H9 (cell line): ENCODE measurements at regions not wholly inside any gene's neighbourhood (a gene's known extent, or its start where the extent isn't known, plus 50 kb on each side); places are given as distances from the start of the nearest gene placed in this dataset.

Source experiments
- DNase-seq: peaks from one replicate; pipeline ENCODE4 v3.0.0-alpha.2; 2017
- H2AFZ ChIP-seq: one replicate; pipeline ENCODE4 v1.6.1; 2013; ENCODE audit warnings: mild to moderate bottlenecking, low read length, control low read depth, moderate library complexity
- H2AK5ac ChIP-seq: 2 replicates; pipeline ENCODE4 v1.6.1; 2013; ENCODE audit warnings: low read length, control low read depth, mixed read lengths; ENCODE audit not compliant: insufficient read length
- H2BK120ac ChIP-seq: one replicate; pipeline ENCODE4 v1.6.1; 2013; ENCODE audit warnings: low read depth, mild to moderate bottlenecking, low read length, control low read depth, inconsistent platforms; ENCODE audit not compliant: poor library complexity, severe bottlenecking
- H2BK12ac ChIP-seq: 2 replicates; pipeline ENCODE4 v1.6.1; 2013; ENCODE audit warnings: low read length, control low read depth, mixed read lengths, low read depth; ENCODE audit not compliant: insufficient read length
- H2BK15ac ChIP-seq: 2 replicates; pipeline ENCODE4 v1.6.1; 2013; ENCODE audit warnings: low read depth, low read length, control low read depth
- H2BK20ac ChIP-seq: one replicate; pipeline ENCODE4 v1.6.1; 2013; ENCODE audit warnings: low read depth, mild to moderate bottlenecking, low read length, control low read depth, inconsistent platforms; ENCODE audit not compliant: poor library complexity, severe bottlenecking
- H2BK5ac ChIP-seq: 2 replicates; pipeline ENCODE4 v1.6.1; 2013; ENCODE audit warnings: low read length, control low read depth, mixed read lengths; ENCODE audit not compliant: insufficient read length
- H3K14ac ChIP-seq: 2 replicates; pipeline ENCODE4 v1.6.1; 2013; ENCODE audit warnings: low read length, control low read depth; ENCODE audit not compliant: insufficient read depth
- H3K18ac ChIP-seq: 2 replicates; pipeline ENCODE4 v1.6.1; 2013; ENCODE audit warnings: low read depth, mild to moderate bottlenecking, mixed read lengths, low read length, control low read depth; ENCODE audit not compliant: insufficient read length
- H3K23ac ChIP-seq: 2 replicates; pipeline ENCODE4 v1.6.1; 2013; ENCODE audit warnings: low read length, control low read depth, mixed read lengths, low read depth; ENCODE audit not compliant: insufficient read length
- H3K23me2 ChIP-seq: 2 replicates; pipeline ENCODE4 v1.6.1; 2013; ENCODE audit warnings: low read depth, mild to moderate bottlenecking, mixed read lengths, low read length, control low read depth; ENCODE audit not compliant: insufficient read length, poor library complexity, severe bottlenecking
- H3K27ac ChIP-seq: 2 replicates; pipeline ENCODE4 v1.5.1; 2013; ENCODE audit warnings: low read length, control low read depth, mixed read lengths, low read depth; ENCODE audit not compliant: insufficient read length
- H3K27me3 ChIP-seq: 2 replicates; pipeline ENCODE4 v1.6.1; 2013; ENCODE audit warnings: low read length, control low read depth, inconsistent platforms; ENCODE audit not compliant: insufficient read depth
- H3K4ac ChIP-seq: 2 replicates; pipeline ENCODE4 v1.6.1; 2013; ENCODE audit warnings: low read depth, mild to moderate bottlenecking, control low read depth, inconsistent platforms, low read length, moderate library complexity
- H3K4me1 ChIP-seq: 2 replicates; pipeline ENCODE4 v1.6.1; 2013; ENCODE audit warnings: low read length, control low read depth, inconsistent platforms; ENCODE audit not compliant: insufficient read depth
- H3K4me2 ChIP-seq: 2 replicates; pipeline ENCODE4 v1.6.1; 2013; ENCODE audit warnings: low read length, control low read depth, mixed read lengths; ENCODE audit not compliant: insufficient read length, insufficient read depth
- H3K56ac ChIP-seq: 2 replicates; pipeline ENCODE4 v1.6.1; 2013; ENCODE audit warnings: low read depth, mild to moderate bottlenecking, mixed read lengths, low read length, control low read depth; ENCODE audit not compliant: insufficient read length
- H3K79me1 ChIP-seq: 2 replicates; pipeline ENCODE4 v1.6.1; 2013; ENCODE audit warnings: low read depth, mild to moderate bottlenecking, moderate library complexity, low read length, control low read depth, inconsistent platforms; ENCODE audit not compliant: insufficient read depth, poor library complexity, severe bottlenecking
- H3K79me2 ChIP-seq: 2 replicates; pipeline ENCODE4 v1.6.1; 2013; ENCODE audit warnings: low read length, control low read depth, inconsistent platforms; ENCODE audit not compliant: insufficient read depth
- H3K9ac ChIP-seq: 2 replicates; pipeline ENCODE4 v1.6.1; 2013; ENCODE audit warnings: low read length, control low read depth, mixed read lengths; ENCODE audit not compliant: insufficient read length; ENCODE audit errors: extremely low read depth
- H3K9me3 ChIP-seq: one replicate; pipeline ENCODE4 v1.6.1; 2013; ENCODE audit warnings: low read depth, low read length, inconsistent platforms; ENCODE audit not compliant: control insufficient read depth
- H3T11ph ChIP-seq: one replicate; pipeline ENCODE4 v1.6.1; 2013; ENCODE audit warnings: mild to moderate bottlenecking, low read length, control low read depth, inconsistent platforms
- H4K20me1 ChIP-seq: one replicate; pipeline ENCODE4 v1.6.1; 2013; ENCODE audit not compliant: control insufficient read depth, insufficient read length, insufficient read depth
- H4K5ac ChIP-seq: 2 replicates; pipeline ENCODE4 v1.6.1; 2013; ENCODE audit warnings: low read depth, mild to moderate bottlenecking, mixed read lengths, low read length, control low read depth; ENCODE audit not compliant: insufficient read length
- H4K8ac ChIP-seq: replicated peaks from 2 replicates; pipeline ENCODE4 v1.6.1; 2013; ENCODE audit warnings: low read length, control low read depth, mixed read lengths, low read depth; ENCODE audit not compliant: insufficient read length
- H4K91ac ChIP-seq: 2 replicates; pipeline ENCODE4 v1.6.1; 2013; ENCODE audit warnings: low read depth, mild to moderate bottlenecking, moderate library complexity, mixed read lengths, low read length, control low read depth; ENCODE audit not compliant: insufficient read length
- H3K27ac Mint-ChIP-seq, 3 experiments: 2 replicates in 2 of 3; 3 replicates in 1 of 3; pipeline ENCODE4 v1.8.0; 2020 to 2021; ENCODE audit warnings: mixed read lengths in 3 of 3, mild to moderate bottlenecking in 1 of 3, moderate library complexity in 1 of 3
- H3K27me3 Mint-ChIP-seq: 2 replicates; pipeline ENCODE4 v1.8.0; 2021; ENCODE audit warnings: low read depth, mild to moderate bottlenecking, moderate library complexity, mixed read lengths
- H3K36me3 Mint-ChIP-seq, 3 experiments: 2 replicates in 2 of 3; 3 replicates in 1 of 3; pipeline ENCODE4 v1.8.0; 2020 to 2021; ENCODE audit warnings: low read depth in 3 of 3, mixed read lengths in 3 of 3; ENCODE audit not compliant: insufficient read depth in 1 of 3
- H3K4me1 Mint-ChIP-seq, 2 experiments: 2 replicates each; pipeline ENCODE4 v1.8.0; 2020; ENCODE audit warnings: mixed read lengths in 2 of 2
- H3K4me3 Mint-ChIP-seq, 2 experiments: 2 replicates in 1 of 2; 3 replicates in 1 of 2; pipeline ENCODE4 v1.8.0; 2020 to 2021; ENCODE audit warnings: mild to moderate bottlenecking in 2 of 2, mixed read lengths in 2 of 2, moderate library complexity in 1 of 2
- H3K9me3 Mint-ChIP-seq, 2 experiments: 2 replicates in 1 of 2; 3 replicates in 1 of 2; pipeline ENCODE4 v1.8.0; 2020; ENCODE audit warnings: mild to moderate bottlenecking in 2 of 2, mixed read lengths in 2 of 2, moderate library complexity in 1 of 2
- TF ChIP-seq, protein P1 (sequence below): fragments of 200-600 bp; sonication (generic); conservative IDR thresholded peaks from 3 replicates; pipeline ENCODE4 v1.8.0; 2021; ENCODE audit warnings: antibody characterized with exemption, mild to moderate bottlenecking

DNA sequence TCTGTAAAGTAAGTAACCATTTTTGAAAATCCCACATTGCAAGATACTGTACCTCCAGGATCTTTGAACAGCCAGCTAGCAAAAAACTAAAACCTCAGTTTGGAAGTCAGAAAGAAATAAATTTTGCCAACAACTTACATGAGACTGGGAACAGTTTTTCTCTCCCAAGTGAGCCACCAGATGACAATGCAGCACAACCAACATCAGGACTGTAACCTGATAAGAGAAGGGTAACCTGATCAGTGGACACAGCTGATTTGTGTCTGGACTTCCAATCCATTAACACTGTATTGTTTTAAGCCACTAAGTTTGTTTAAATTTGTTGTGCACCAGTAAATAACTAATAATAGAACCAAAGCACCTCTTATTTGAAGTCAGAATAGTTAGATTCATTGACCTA lies 923.3 kb downstream of the FAT4 start:
- Histone ChIP-seq H3K27me3 (no peaks in the 10 kb centered on the region), H3K9me3 (no peaks in the 10 kb centered on the region), H4K5ac (no peak overlapping the region), H2BK12ac (no peak overlapping the region), H3K27ac (no peak overlapping the region), H3K23me2 (no peaks in the 10 kb centered on the region), H4K91ac (no peak overlapping the region), H3K4ac (no peak overlapping the region), H3K56ac (no peak overlapping the region), H4K20me1 (no peaks in the 10 kb centered on the region), H2BK20ac (no peak overlapping the region), H4K8ac (no peak overlapping the region), H3K14ac (no peak overlapping the region), H2BK5ac (no peak overlapping the region), H3K9ac (no peak overlapping the region), H3K18ac (no peak overlapping the region), H3K79me2 (no peaks in the 10 kb centered on the region), H2AFZ (no peak overlapping the region), H2BK15ac (no peak overlapping the region), H3K79me1 (no peaks in the 10 kb centered on the region), H2AK5ac (no peak overlapping the region), H2BK120ac (no peak overlapping the region), H3T11ph (no peak overlapping the region), H3K23ac (no peak overlapping the region), H3K4me1 (no peaks in the 10 kb centered on the region), H3K4me2 (no peak overlapping the region)
- Mint-ChIP-seq H3K27me3 (no peaks in the 10 kb centered on the region), H3K36me3 (peaks cover 0 to 5% (median 2%) of the 10 kb centered on the region in 3 experiments; a peak in 3 of 7 replicates), H3K9me3 (peaks cover 4% of the 10 kb centered on the region in 2 experiments; a peak in 3 of 5 replicates), H3K27ac (peak overlapping the region in 1 of 3 experiments; percentile 65; a peak in 3 of 7 replicates), H3K4me1 (peaks cover 3 to 5% of the 10 kb centered on the region in 2 experiments), H3K4me3 (no peak overlapping the region)
- no peak for DNase-seq
- TF ChIP-seq, protein P1, sequence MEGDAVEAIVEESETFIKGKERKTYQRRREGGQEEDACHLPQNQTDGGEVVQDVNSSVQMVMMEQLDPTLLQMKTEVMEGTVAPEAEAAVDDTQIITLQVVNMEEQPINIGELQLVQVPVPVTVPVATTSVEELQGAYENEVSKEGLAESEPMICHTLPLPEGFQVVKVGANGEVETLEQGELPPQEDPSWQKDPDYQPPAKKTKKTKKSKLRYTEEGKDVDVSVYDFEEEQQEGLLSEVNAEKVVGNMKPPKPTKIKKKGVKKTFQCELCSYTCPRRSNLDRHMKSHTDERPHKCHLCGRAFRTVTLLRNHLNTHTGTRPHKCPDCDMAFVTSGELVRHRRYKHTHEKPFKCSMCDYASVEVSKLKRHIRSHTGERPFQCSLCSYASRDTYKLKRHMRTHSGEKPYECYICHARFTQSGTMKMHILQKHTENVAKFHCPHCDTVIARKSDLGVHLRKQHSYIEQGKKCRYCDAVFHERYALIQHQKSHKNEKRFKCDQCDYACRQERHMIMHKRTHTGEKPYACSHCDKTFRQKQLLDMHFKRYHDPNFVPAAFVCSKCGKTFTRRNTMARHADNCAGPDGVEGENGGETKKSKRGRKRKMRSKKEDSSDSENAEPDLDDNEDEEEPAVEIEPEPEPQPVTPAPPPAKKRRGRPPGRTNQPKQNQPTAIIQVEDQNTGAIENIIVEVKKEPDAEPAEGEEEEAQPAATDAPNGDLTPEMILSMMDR: no peak
